GM21367 (cell line): ENCODE measurements at regions not wholly inside any gene's neighbourhood (a gene's known extent, or its start where the extent isn't known, plus 50 kb on each side); places are given as distances from the start of the nearest gene placed in this dataset.
"Not testable (repeated sequence)": the region's sequence is repeated elsewhere in the genome, so short reads cannot be mapped to it uniquely, and the experiment has no call there.

Experiments used
- ATAC-seq: cut with Tn5 transposase; IDR thresholded peaks from one replicate; pipeline ENCODE4 v1.9.1; 2021; ENCODE audit not compliant: unreplicated experiment

GRCh38 chr10:10745291-10745690 is 272.4 kb upstream of the CELF2 start:
- no peak for ATAC-seq

GRCh38 chr10:10755490-10755889 is 262.2 kb upstream of the CELF2 start:
- no peak for ATAC-seq

GRCh38 chr10:10758306-10758705 is 259.4 kb upstream of the CELF2 start:
- ATAC-seq: no peak

- not testable (repeated sequence) for ATAC-seq
These were observed 257.9 kb upstream of the CELF2 start for GRCh38 chr10:10759806-10760205.

GRCh38 chr10:10765017-10765416 is 252.7 kb upstream of the CELF2 start:
- ATAC-seq: no peak

- no peak for ATAC-seq
These were observed 245.3 kb upstream of the CELF2 start for GRCh38 chr10:10772411-10772810.

- no peak for ATAC-seq
These were observed 244.7 kb upstream of the CELF2 start for GRCh38 chr10:10772874-10773508.

GRCh38 chr10:10774416-10774815 is 243.3 kb upstream of the CELF2 start:
- no peak for ATAC-seq

GRCh38 chr10:10776363-10776762 is 241.3 kb upstream of the CELF2 start:
- ATAC-seq: no peak

- ATAC-seq: no peak
These were observed 240.4 kb upstream of the CELF2 start for GRCh38 chr10:10777279-10777678.

- no peak for ATAC-seq
These were observed 239.9 kb upstream of the CELF2 start for GRCh38 chr10:10777723-10778122.

- no peak for ATAC-seq
These were observed 238.7 kb upstream of the CELF2 start for GRCh38 chr10:10778959-10779358.

- ATAC-seq: no peak
These were observed 238.2 kb upstream of the CELF2 start for GRCh38 chr10:10779511-10779910.

- ATAC-seq: no peak
These were observed 236.9 kb upstream of the CELF2 start for GRCh38 chr10:10780746-10781145.

- no peak for ATAC-seq
These were observed 235.1 kb upstream of the CELF2 start for GRCh38 chr10:10782603-10783002.

GRCh38 chr10:10785627-10786026 is 232.0 kb upstream of the CELF2 start:
- no peak for ATAC-seq

- ATAC-seq: no peak
These were observed 231.3 kb upstream of the CELF2 start for GRCh38 chr10:10786109-10787090.

- no peak for ATAC-seq
These were observed 230.1 kb upstream of the CELF2 start for GRCh38 chr10:10787586-10787985.

GRCh38 chr10:10788761-10789160 is 228.9 kb upstream of the CELF2 start:
- ATAC-seq: no peak

- ATAC-seq: no peak
These were observed 225.8 kb upstream of the CELF2 start for GRCh38 chr10:10791869-10792268.

- no peak for ATAC-seq
These were observed 225.0 kb upstream of the CELF2 start for GRCh38 chr10:10792681-10793080.

- ATAC-seq: no peak
These were observed 223.6 kb upstream of the CELF2 start for GRCh38 chr10:10794046-10794445.
